Karpas-422 (cell line): ENCODE measurements at regions not wholly inside any gene's neighbourhood (a gene's known extent, or its start where the extent isn't known, plus 50 kb on each side); places are given as distances from the start of the nearest gene placed in this dataset.
A peak's percentile ranks its signal among the peaks of the same experiment; 100 is the strongest.
"Not testable (repeated sequence)": the region's sequence is repeated elsewhere in the genome, so short reads cannot be mapped to it uniquely, and the experiment has no call there.

Experiments used
- DNase-seq: peaks from one replicate; pipeline ENCODE4 v3.0.0-alpha.2; 2015
- H2AFZ ChIP-seq: fragments of 200-600 bp; sonication (generic); 2 replicates; pipeline ENCODE4 v1.6.1; 2014; ENCODE audit warnings: antibody characterized with exemption, low read length, mixed read lengths
- H3K27ac ChIP-seq: fragments of 200-600 bp; sonication (generic); 2 replicates; pipeline ENCODE4 v1.5.1; 2014; ENCODE audit warnings: mild to moderate bottlenecking, low read length, moderate library complexity
- H3K27me3 ChIP-seq: fragments of 200-600 bp; sonication (generic); 2 replicates; pipeline ENCODE4 v1.6.1; 2014; ENCODE audit warnings: low read length, mixed read lengths
- H3K36me3 ChIP-seq: fragments of 200-600 bp; sonication (generic); 2 replicates; pipeline ENCODE4 v1.6.1; 2014; ENCODE audit warnings: low read length, mixed read lengths; ENCODE audit not compliant: insufficient read depth
- H3K4me1 ChIP-seq: fragments of 200-600 bp; sonication (generic); 2 replicates; pipeline ENCODE4 v1.6.1; 2014; ENCODE audit warnings: mild to moderate bottlenecking, low read length, mixed read lengths
- H3K4me2 ChIP-seq: fragments of 200-600 bp; sonication (generic); 2 replicates; pipeline ENCODE4 v1.6.1; 2014; ENCODE audit warnings: low read length, low read depth, mild to moderate bottlenecking; ENCODE audit not compliant: poor library complexity, severe bottlenecking
- H3K4me3 ChIP-seq: fragments of 200-600 bp; sonication (generic); 2 replicates; pipeline ENCODE4 v1.5.1; 2014; ENCODE audit warnings: mild to moderate bottlenecking, antibody characterized with exemption, low read length, mixed read lengths
- H3K79me2 ChIP-seq: fragments of 200-600 bp; sonication (generic); 2 replicates; pipeline ENCODE4 v1.6.1; 2014; ENCODE audit warnings: mild to moderate bottlenecking, low read length, mixed read lengths
- H3K9ac ChIP-seq: fragments of 200-600 bp; sonication (generic); 2 replicates; pipeline ENCODE4 v1.6.0; 2014; ENCODE audit warnings: low read length
- H3K9me2 ChIP-seq: fragments of 200-600 bp; sonication (generic), shearing (Covaris generic); replicated peaks from 2 replicates; pipeline ENCODE4 v1.6.0; 2014; ENCODE audit warnings: mild to moderate bottlenecking, low read length, moderate library complexity; ENCODE audit not compliant: insufficient read depth
- H3K9me3 ChIP-seq: fragments of 300-700, 200-600 bp; sonication (generic); 2 replicates; pipeline ENCODE4 v1.6.1; 2014; ENCODE audit warnings: low read length, mixed read lengths
- H4K20me1 ChIP-seq: fragments of 200-600 bp; sonication (generic); 2 replicates; pipeline ENCODE4 v1.6.1; 2014; ENCODE audit warnings: mild to moderate bottlenecking, antibody characterized with exemption, low read length, low read depth; ENCODE audit not compliant: insufficient read depth

DNA sequence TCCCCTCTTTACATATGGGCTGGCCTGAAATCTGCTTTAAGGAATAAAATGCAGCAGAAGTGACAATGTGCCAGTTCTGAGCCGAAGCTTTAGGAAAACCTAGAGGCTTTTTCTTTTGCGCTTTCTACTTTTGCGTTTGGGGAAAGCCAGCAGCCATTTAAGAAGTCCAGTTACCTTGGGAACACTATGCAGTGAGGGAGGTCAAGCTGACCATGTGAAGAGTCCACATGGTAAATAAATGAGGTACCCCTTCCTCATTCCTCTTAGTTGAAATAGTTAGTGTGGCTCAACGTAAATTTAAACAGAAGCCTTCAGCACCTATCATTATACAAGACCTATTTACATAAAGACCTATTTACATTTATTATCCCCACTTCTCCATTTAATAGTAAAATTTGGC, 78.5 kb downstream of the TFPI2 start:
- Histone ChIP-seq H3K79me2 (no peaks in the 10 kb centered on the region), H3K27me3 (no peaks in the 10 kb centered on the region), H2AFZ (no peak overlapping the region), H3K4me2 (no peak overlapping the region), H3K9me2 (no peaks in the 10 kb centered on the region), H3K27ac (no peak overlapping the region), H3K9ac (no peak overlapping the region), H3K4me1 (no peaks in the 10 kb centered on the region), H3K36me3 (no peaks in the 10 kb centered on the region), H4K20me1 (no peaks in the 10 kb centered on the region), H3K4me3 (no peak overlapping the region), H3K9me3 (no peaks in the 10 kb centered on the region)
- DNase-seq = no peak

GRCh38 chr7:93811198-93811597, 79.4 kb downstream of the TFPI2 start:
- Histone ChIP-seq H3K4me1 (no peaks in the 10 kb centered on the region), H3K36me3 (no peaks in the 10 kb centered on the region), H3K27ac (no peak overlapping the region), H3K4me2 (no peak overlapping the region), H2AFZ (no peak overlapping the region), H3K9ac (no peak overlapping the region), H3K9me2 (no peaks in the 10 kb centered on the region), H3K27me3 (no peaks in the 10 kb centered on the region), H3K4me3 (no peak overlapping the region), H3K9me3 (no peaks in the 10 kb centered on the region), H4K20me1 (no peaks in the 10 kb centered on the region), H3K79me2 (no peaks in the 10 kb centered on the region)
- DNase-seq = no peak

DNA sequence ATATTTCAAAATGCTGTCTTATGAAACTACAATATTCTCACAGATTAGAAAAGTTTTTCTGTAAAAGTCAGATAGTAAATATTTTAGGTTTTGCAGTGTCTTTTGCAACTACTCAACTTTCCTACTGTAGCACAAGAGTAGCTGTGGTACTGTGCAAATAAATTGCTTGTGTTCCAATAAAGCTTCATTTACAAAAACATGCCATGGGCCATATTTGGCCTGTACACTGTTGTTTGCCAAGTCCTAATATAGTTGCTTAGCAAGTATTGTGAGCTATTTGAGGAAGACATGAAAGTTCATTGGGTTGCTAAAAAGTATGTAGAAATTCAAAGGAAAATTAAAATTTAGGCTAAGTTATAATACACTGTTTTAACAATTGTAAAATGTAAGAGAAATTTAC, 80.0 kb downstream of the TFPI2 start:
- Histone ChIP-seq H3K27me3 (no peaks in the 10 kb centered on the region), H3K79me2 (no peaks in the 10 kb centered on the region), H3K4me2 (no peak overlapping the region), H3K4me3 (no peak overlapping the region), H3K4me1 (no peaks in the 10 kb centered on the region), H3K9ac (no peak overlapping the region), H4K20me1 (no peaks in the 10 kb centered on the region), H3K36me3 (no peaks in the 10 kb centered on the region), H3K9me3 (no peaks in the 10 kb centered on the region), H3K27ac (no peak overlapping the region), H3K9me2 (no peaks in the 10 kb centered on the region), H2AFZ (no peak overlapping the region)
- DNase-seq = no peak

DNA sequence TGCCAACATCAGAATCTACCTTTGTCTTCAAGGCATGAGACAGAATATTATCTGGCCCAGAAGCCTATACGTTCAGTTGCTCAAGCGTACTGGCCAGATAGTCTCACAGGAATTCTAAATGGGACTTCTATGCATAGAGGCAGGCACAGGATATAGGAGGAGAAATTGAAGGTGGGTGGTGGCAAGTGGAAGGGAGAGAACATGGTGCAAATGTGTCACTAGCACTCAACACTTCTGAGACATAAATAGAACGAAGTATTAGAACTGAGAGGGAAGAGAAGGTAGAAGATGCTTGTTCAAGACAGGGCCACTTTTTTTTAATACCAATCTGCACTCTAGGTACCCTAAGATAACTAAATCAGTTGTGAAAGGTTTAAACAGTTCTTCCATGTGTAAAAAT, 85.8 kb downstream of the TFPI2 start:
- Histone ChIP-seq H3K4me2 (no peak overlapping the region), H3K36me3 (no peaks in the 10 kb centered on the region)

GRCh38 chr7:93799750-93800357, 90.7 kb downstream of the TFPI2 start:
- H3K36me3 ChIP-seq = no peaks in the 10 kb centered on the region
- no peaks in the 10 kb centered on the region for H3K79me2 ChIP-seq
- H3K9ac ChIP-seq = no peak overlapping the region

More for the DNA sequence above, 85.8 kb downstream of the TFPI2 start:
- Histone ChIP-seq H3K9ac (no peak overlapping the region), H4K20me1 (no peaks in the 10 kb centered on the region), H3K4me1 (no peaks in the 10 kb centered on the region), H3K27me3 (no peaks in the 10 kb centered on the region), H3K4me3 (no peak overlapping the region), H2AFZ (no peak overlapping the region), H3K9me2 (no peaks in the 10 kb centered on the region), H3K79me2 (no peaks in the 10 kb centered on the region), H3K9me3 (no peaks in the 10 kb centered on the region), H3K27ac (no peak overlapping the region)
- no peak for DNase-seq

DNA sequence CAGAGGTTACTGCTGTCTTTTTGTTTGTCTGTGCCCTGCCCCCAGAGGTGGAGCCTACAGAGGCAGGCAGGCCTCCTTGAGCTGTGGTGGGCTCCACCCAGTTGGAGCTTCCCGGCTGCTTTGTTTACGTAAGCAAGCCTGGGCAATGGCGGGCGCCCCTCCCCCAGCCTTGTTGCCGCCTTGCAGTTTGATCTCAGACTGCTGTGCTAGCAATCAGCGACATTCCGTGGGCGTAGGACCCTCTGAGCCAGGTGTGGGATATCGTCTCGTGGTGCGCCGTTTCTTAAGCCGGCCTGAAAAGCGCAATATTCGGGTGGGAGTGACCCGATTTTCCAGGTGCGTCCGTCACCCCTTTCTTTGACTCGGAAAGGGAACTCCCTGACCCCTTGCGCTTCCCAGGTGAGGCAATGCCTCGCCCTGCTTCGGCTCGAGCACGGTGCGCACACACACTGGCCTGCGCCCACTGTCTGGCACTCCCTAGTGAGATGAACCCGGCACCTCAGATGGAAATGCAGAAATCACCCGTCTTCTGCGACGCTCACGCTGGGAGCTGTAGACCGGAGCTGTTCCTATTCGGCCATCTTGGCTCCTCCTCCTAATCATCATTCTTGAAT, 97.4 kb downstream of the TFPI2 start:
- H3K4me1 ChIP-seq, H3K9ac ChIP-seq, H3K27ac ChIP-seq, H3K36me3 ChIP-seq, H3K9me2 ChIP-seq, H3K79me2 ChIP-seq, H2AFZ ChIP-seq, H3K4me2 ChIP-seq, H3K4me3 ChIP-seq, H3K9me3 ChIP-seq, H3K27me3 ChIP-seq, DNase-seq, H4K20me1 ChIP-seq: not testable (repeated sequence)

More at GRCh38 chr7:93799750-93800357, 90.7 kb downstream of the TFPI2 start:
- Histone ChIP-seq H2AFZ (no peak overlapping the region), H3K4me1 (no peaks in the 10 kb centered on the region), H3K27me3 (no peaks in the 10 kb centered on the region), H3K9me3 (no peaks in the 10 kb centered on the region), H3K4me3 (no peak overlapping the region), H4K20me1 (no peaks in the 10 kb centered on the region), H3K27ac (no peak overlapping the region), H3K9me2 (no peaks in the 10 kb centered on the region), H3K4me2 (no peak overlapping the region)
- peak; percentile 61 for DNase-seq

- no peaks in the 10 kb centered on the region for H3K27me3 ChIP-seq
- no peak overlapping the region for H2AFZ ChIP-seq
- H3K4me1 ChIP-seq = no peaks in the 10 kb centered on the region
- no peak overlapping the region for H3K4me3 ChIP-seq
- H4K20me1 ChIP-seq = no peaks in the 10 kb centered on the region
- H3K9ac ChIP-seq = no peak overlapping the region
- no peaks in the 10 kb centered on the region for H3K9me2 ChIP-seq
- no peaks in the 10 kb centered on the region for H3K9me3 ChIP-seq
- H3K27ac ChIP-seq = no peak overlapping the region
- no peak for DNase-seq
- no peaks in the 10 kb centered on the region for H3K36me3 ChIP-seq
- no peaks in the 10 kb centered on the region for H3K79me2 ChIP-seq
- no peak overlapping the region for H3K4me2 ChIP-seq
Measured at GRCh38 chr7:93779115-93779514, 111.4 kb downstream of the TFPI2 start.

DNA sequence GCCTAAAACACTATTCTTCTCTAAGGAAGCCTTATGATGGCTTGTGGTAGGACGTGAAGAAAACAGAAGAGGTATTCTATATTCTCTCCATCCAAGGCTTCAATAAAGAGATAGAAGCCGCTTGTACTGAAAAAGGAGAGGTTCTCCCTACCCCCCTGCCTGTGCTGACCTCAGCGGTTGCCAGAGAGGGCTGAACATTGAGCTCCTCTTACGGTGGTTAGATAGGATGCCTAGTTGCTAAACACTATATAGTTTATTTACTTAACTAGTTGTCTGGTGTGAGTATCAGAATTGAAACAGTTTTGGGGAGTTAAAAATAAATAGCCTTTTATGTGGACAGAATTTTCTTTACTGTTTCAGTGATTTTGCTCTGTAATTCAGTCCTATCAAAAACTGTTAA, 112.2 kb downstream of the TFPI2 start:
- no peaks in the 10 kb centered on the region for H3K9me3 ChIP-seq
- DNase-seq = no peak
- no peak overlapping the region for H3K4me3 ChIP-seq
- H3K4me1 ChIP-seq = no peaks in the 10 kb centered on the region
- H3K9me2 ChIP-seq = no peaks in the 10 kb centered on the region
- H3K27ac ChIP-seq = no peak overlapping the region
- H3K9ac ChIP-seq = no peak overlapping the region
- H3K4me2 ChIP-seq = no peak overlapping the region
- no peaks in the 10 kb centered on the region for H4K20me1 ChIP-seq
- H3K79me2 ChIP-seq = no peaks in the 10 kb centered on the region
- no peak overlapping the region for H2AFZ ChIP-seq
- H3K36me3 ChIP-seq = no peaks in the 10 kb centered on the region
- no peaks in the 10 kb centered on the region for H3K27me3 ChIP-seq
